DMS153 (cell line): ENCODE measurements at regions not wholly inside any gene's neighbourhood (a gene's known extent, or its start where the extent isn't known, plus 50 kb on each side); places are given as distances from the start of the nearest gene placed in this dataset.

Experiments used
- DNase-seq: peaks from one replicate; lab custom pipeline; 2025; lab: John Stamatoyannopoulos, UW

DNA sequence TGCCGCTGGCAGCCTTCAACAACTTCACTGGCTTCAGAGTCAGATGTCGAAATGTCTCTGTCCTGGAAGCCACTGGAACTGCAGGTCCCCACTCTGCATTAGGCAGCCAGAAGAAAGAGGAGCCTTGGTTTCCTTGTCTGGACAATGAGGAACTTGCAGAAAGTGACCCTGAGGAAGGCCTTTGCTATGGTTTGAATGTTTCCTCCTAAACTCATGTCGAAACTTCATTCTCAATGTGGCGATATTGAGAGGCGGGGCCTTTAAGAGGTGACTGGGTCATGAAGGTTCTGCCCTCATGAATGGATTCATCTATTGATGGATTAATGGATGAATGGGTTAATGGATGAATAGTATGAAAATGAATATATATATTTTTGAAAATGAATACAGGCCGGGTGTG, 61.6 kb upstream of the GPR26 start:
- DNase-seq = no peak

DNA sequence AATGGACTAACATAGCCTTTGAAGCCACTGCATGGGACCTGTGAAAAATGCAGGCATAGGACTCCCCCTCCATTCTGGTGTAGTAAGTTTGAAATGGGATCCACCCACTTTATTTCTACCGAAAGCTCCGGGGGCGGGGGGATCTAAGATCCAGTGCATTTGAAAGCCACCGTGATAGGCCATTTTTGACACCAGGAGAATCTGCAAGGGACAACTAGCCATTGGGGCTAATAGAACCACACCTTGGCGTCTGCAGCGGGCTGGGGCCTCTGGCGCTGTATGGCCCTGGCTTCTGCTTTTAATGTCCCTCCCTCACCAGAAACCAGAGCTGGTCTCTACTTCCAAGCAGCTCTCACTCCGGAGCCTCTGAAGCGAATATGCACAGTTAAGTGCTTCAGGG, 60.1 kb upstream of the GPR26 start:
- no peak for DNase-seq

DNA sequence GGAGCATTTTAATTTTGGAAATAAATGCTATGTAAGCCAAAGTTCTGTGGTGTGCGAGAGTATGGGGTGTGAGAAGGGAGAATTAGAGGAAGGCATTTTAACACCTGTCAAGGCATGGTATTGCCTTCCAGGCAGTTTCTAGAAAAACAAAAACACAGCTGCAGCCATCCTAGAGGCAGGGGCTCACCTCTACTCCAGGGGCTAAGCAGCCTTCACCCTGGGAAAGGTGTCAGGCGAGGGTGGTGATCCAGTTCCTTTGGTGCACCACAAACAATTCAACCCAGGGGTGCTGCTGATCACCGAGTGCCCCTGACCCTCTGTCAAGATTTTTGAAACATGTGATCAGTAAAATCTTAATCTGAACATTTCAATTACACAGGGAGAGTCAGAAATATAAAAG, 59.2 kb upstream of the GPR26 start:
- DNase-seq = no peak

DNA sequence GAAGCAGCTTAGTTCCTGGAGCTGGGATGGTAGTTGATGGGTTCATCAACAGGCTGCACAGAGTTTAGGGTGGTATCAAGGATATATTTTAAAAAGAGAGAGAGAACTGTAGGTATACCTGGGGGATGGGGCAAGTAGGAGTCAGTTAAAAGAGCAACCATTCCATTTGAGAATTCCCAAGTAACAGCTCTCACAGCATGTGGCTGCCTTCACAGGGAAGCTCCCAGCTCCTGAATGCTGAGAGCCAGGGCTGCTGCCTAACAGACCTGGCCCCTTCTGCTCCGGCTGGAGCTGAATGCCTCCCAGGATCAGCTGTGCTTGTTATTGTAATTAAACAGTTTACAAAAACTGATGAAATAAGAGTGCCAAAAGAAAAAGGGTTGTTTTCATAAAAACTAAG, 58.8 kb upstream of the GPR26 start:
- DNase-seq = no peak

DNA sequence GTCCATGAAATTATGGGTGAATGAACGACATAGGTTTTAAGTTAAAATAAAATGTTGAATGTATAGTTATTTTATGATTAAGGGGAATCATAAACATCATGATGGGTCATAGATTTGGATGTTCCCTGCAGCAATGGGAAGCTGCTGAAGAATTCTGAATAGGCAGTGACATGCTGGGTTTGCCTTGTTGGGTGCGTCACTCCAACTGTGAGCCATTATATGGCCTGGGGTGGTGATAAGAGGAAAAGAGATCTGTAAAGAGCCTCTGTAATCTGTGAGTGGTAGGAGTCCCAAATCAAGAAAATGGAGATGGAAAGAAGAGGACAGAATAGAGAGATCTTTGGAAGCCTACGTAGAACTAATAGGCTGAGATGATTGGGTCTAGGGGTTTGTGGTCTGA, 58.1 kb upstream of the GPR26 start:
- no peak for DNase-seq

DNA sequence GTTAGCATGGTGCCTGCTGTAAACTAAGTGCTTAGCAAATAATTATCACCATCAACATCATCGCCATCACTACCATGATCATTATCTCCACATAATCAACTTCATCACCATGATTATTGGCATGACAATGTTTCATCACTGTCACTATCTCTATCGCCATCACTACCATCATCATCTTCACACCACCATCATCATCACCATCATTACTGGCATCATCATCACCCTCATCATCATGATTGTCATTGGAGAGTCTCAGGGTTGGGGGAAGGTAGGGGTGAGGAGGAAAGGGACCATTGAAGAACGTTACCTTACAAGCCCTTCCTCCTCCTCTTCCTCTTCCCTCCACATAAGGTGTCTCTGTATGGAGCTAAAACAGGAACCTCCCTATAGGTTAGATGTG, 54.9 kb upstream of the GPR26 start:
- DNase-seq = no peak

DNA sequence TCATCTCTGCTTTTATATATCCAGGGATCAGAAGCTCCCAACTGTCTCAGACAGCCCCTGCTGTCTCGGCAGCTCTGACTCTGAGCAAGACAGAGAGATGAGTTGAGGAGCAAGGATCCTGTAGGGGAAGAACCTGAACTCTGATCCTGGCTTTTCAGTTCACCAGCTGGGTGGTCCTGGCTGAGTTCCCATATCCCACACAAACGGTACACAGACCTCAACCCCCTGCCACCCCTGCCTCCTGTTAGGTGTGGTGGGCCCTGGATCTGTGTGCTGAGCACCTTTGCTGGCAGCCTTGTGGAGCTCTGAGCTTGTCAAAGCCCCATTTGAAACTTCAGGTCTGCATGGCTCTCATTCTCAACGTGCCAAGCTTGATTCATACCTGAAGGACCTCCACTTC, 54.3 kb upstream of the GPR26 start:
- DNase-seq = no peak

DNA sequence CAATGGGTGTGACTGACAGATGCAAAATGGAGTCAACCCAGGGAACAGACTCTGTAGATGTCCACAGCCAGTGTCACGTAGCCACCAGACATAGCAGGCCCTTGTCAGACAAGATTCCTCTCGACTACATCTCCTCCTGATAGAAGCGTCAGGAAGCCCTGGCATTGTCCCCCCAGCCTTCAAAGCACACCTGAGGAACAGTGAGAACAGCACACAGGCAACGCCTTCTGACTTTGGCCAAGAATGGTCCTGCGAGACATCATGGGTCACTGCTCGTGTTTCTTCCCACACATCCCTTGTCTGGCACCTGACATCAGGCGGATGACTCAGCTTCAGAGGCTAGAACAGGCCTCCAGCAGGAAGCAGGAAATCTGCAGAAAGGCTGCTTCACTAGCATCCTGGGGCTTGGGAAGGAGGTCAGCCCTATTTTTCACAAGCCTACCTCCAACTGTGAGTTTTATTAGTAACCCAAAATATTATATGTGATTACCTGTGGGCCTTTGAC, 52.8 kb upstream of the GPR26 start:
- DNase-seq = no peak

DNA sequence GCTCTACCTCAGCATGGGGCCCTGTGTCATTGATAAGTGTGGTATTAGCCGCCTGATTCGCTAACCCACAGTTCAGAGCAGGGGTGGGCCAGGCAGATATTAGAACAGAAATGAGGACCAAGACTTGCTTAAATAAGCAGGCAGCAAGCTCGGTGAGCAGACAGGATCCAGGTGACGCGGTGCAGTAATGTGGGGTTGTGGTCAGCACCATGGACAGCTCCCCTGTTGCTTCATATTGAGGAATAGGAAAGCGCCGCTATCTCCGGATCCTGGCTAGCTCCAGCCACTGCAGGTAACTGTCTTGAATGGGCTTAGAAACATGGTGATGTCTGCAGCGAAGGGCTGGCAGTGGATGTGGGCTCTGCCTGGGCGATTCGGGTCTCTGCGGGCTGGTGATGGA, 51.3 kb upstream of the GPR26 start:
- no peak for DNase-seq
